Adrenal gland (tissue), 5 donors: ENCODE measurements at regions not wholly inside any gene's neighbourhood (a gene's known extent, or its start where the extent isn't known, plus 50 kb on each side); places are given as distances from the start of the nearest gene placed in this dataset.

Experiments used
- POLR2A ChIP-seq, 2 donors: fragments of 450-650 bp; IDR thresholded peaks; one replicate each; pipeline ENCODE4 v1.6.1; 2017; ENCODE audit warnings: antibody characterized with exemption in 2 of 2, mild to moderate bottlenecking in 2 of 2, moderate library complexity in 1 of 2
- TF ChIP-seq, protein P1 (sequence below), 6 experiments: fragments of 450-650 bp in 4 of 6; fragments of 200-600 bp in 2 of 6; sonication (generic) in 1 of 6; IDR thresholded peaks; 1 replicate in 5 of 6; 2 replicates in 1 of 6; pipeline versions ENCODE4 v1.5.1 to v1.8.0; 2016 to 2021; ENCODE audit warnings: antibody characterized with exemption in 6 of 6, mild to moderate bottlenecking in 2 of 6, moderate library complexity in 1 of 6
- donor health status: DM: no; HTN: no; CAD: no.

DNA sequence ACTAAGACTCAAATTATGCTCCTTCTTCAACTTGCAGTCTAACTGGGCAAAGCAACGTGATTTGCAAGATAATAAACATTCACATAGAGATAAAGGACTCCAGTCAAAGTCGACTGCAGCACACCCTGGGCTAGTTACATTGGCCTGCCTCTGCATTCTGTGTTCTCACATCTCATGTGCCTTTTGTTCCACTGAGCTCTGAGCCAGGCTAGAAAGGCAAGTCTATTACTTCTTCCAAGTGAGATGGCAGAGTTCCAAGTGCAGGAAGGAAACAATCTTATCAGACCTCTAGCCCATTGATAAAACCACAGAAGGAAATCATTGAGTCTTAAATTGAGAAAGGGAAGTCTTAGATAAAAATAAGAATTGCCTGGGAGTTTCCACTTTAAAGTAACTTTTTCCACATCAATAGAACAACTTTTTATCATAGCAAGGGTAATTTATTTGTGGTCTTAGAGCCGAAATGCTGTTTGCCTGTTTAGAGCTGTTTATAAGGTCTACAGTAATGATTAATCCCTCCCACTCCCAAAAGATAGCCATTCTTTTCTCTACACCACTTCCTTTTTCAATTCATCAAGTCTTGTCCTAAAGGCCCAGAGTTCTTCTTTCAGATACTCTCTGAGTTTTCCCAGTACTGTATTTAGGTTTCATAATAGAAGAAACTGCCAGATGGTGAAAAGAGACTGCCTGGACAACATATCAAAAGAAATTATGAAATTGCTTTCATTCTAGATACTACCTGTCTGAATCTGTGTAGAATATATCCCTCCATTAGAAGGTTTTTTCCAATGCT is 200.2 kb downstream of the GUCY2F start:
- TF ChIP-seq, protein P1, sequence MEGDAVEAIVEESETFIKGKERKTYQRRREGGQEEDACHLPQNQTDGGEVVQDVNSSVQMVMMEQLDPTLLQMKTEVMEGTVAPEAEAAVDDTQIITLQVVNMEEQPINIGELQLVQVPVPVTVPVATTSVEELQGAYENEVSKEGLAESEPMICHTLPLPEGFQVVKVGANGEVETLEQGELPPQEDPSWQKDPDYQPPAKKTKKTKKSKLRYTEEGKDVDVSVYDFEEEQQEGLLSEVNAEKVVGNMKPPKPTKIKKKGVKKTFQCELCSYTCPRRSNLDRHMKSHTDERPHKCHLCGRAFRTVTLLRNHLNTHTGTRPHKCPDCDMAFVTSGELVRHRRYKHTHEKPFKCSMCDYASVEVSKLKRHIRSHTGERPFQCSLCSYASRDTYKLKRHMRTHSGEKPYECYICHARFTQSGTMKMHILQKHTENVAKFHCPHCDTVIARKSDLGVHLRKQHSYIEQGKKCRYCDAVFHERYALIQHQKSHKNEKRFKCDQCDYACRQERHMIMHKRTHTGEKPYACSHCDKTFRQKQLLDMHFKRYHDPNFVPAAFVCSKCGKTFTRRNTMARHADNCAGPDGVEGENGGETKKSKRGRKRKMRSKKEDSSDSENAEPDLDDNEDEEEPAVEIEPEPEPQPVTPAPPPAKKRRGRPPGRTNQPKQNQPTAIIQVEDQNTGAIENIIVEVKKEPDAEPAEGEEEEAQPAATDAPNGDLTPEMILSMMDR (IDR thresholded peaks at IDR 0.05): no peak
- no peak for TF ChIP-seq POLR2A (IDR thresholded peaks at IDR 0.05)
